Stomach (tissue), 8 donors: ENCODE measurements at regions not wholly inside any gene's neighbourhood (a gene's known extent, or its start where the extent isn't known, plus 50 kb on each side); places are given as distances from the start of the nearest gene placed in this dataset.

ENCODE experiments used
- DNase-seq, 2 donors: peaks; one replicate each; pipeline versions ENCODE4 v3.0.0 to v3.0.0-alpha.2; 2013 to 2019
- H3K27ac ChIP-seq, 5 donors: fragments of 200-600 bp in 4 of 5; sonication (generic) in 4 of 5; one replicate each; pipeline ENCODE4 v1.5.1; 2013 to 2019; ENCODE audit warnings: mild to moderate bottlenecking in 1 of 5, moderate library complexity in 1 of 5
- H3K27me3 ChIP-seq, 3 donors: fragments of 200-600 bp; sonication (generic); one replicate each; pipeline ENCODE4 v1.5.1; 2017 to 2019; ENCODE audit warnings: mixed run types in 1 of 3
- H3K36me3 ChIP-seq, 4 donors: fragments of 200-600 bp; sonication (generic); 1 replicate in 3 of 4; 2 replicates in 1 of 4; pipeline ENCODE4 v1.5.1; 2016 to 2019
- H3K4me1 ChIP-seq, 4 donors: fragments of 200-600 bp; sonication (generic); one replicate each; pipeline ENCODE4 v1.5.1; 2016 to 2019
- H3K4me3 ChIP-seq, 4 donors: fragments of 200-600 bp; sonication (generic) in 3 of 4; one replicate each; pipeline ENCODE4 v1.5.1; 2016 to 2019; ENCODE audit warnings: mild to moderate bottlenecking in 1 of 4
- H3K9me3 ChIP-seq, 4 donors: fragments of 200-600 bp; sonication (generic); one replicate each; pipeline ENCODE4 v1.5.1; 2016 to 2019
- CTCF ChIP-seq, 7 experiments: fragments of 450-650 bp in 4 of 7; fragments of 200-600 bp in 3 of 7; sonication (generic) in 3 of 7; IDR thresholded peaks; one replicate each; pipeline ENCODE4 v1.5.1; 2016 to 2019; ENCODE audit warnings: antibody characterized with exemption in 7 of 7, control low read depth in 2 of 7, mild to moderate bottlenecking in 1 of 7
- EP300 ChIP-seq: sonication (generic); formaldehyde crosslinking; IDR thresholded peaks from one replicate; pipeline ENCODE4 v1.6.1; 2017; ENCODE audit warnings: antibody characterized with exemption
- POLR2A ChIP-seq, 4 donors: fragments of 450-650 bp; IDR thresholded peaks; one replicate each; pipeline ENCODE4 v1.6.1; 2016; ENCODE audit warnings: antibody characterized with exemption in 4 of 4, control low read depth in 2 of 4, mild to moderate bottlenecking in 1 of 4, moderate library complexity in 1 of 4
- POLR2AphosphoS5 ChIP-seq, 3 donors: sonication (generic); formaldehyde crosslinking; IDR thresholded peaks; one replicate each; pipeline ENCODE4 v1.6.1; 2016; ENCODE audit warnings: antibody characterized with exemption in 3 of 3
- WGBS, 5 donors: extraction: QIAGEN DNeasy Blood & Tissue Kit in 3 of 5; methylation state at CpG; one replicate each; pipeline versions ENCODE4 v1.1.5 to v1.1.7; 2013 to 2018; 5-methylcytosine and 5-hydroxymethylcytosine counted together
- intact Hi-C: fragments of 100-400 bp; cut with DNase I; formaldehyde crosslinking; loops from one replicate; pipeline ENCODE4 v1.15.1; 2023; ENCODE audit warnings: low total_unique reads
- donor health status: healthy with polysubstance abuse.
- donor health status: Bipolar disorder and iron deficiency.
- donor health status: healthy.

- TF ChIP-seq POLR2AphosphoS5 (IDR thresholded peaks at IDR 0.05) = no peak
- no peak for TF ChIP-seq CTCF (IDR thresholded peaks at IDR 0.05)
- TF ChIP-seq POLR2A (IDR thresholded peaks at IDR 0.05) = no peak
- intact Hi-C loops = no loop called here
- Histone ChIP-seq H3K4me1 (peaks cover 2 to 31% (median 12%) of the 10 kb centered on the region in 4 donors), H3K9me3 (no peaks in the 10 kb centered on the region), H3K27ac (no peak overlapping the region), H3K27me3 (no peaks in the 10 kb centered on the region), H3K36me3 (no peaks in the 10 kb centered on the region), H3K4me3 (no peak overlapping the region)
- DNase-seq = no peak
- 54 to 70% (median 60%) methylated on average over 6 of the region's 6 CpGs for WGBS, 5 donors
These were observed 77.9 kb downstream of the TENT5C start for GRCh38 chr1:117683571-117684285.

GRCh38 chr1:117685936-117686806 is 80.3 kb downstream of the TENT5C start:
- intact Hi-C loops = no loop called here
- no peak for TF ChIP-seq CTCF (IDR thresholded peaks at IDR 0.05)
- no peak for TF ChIP-seq EP300
- TF ChIP-seq POLR2A (IDR thresholded peaks at IDR 0.05) = no peak
- TF ChIP-seq POLR2AphosphoS5 (IDR thresholded peaks at IDR 0.05) = no peak
- Histone ChIP-seq H3K4me1 (peaks cover 0 to 21% (median 11%) of the 10 kb centered on the region in 4 donors), H3K27ac (peak overlapping the region in 1 of 5 donors; percentile 2), H3K36me3 (no peaks in the 10 kb centered on the region), H3K27me3 (no peaks in the 10 kb centered on the region), H3K9me3 (no peaks in the 10 kb centered on the region), H3K4me3 (no peak overlapping the region)
- 56 to 75% (median 70%) methylated on average over 5 to 6 of the region's 6 CpGs for WGBS, 5 donors
- DNase-seq = no peak

GRCh38 chr1:117686907-117687306 is 81.1 kb downstream of the TENT5C start:
- peak overlapping the region in 1 of 5 donors; percentile 2 for H3K27ac ChIP-seq
- intact Hi-C loops = no loop called here
- H3K27me3 ChIP-seq = no peaks in the 10 kb centered on the region
- H3K9me3 ChIP-seq = no peaks in the 10 kb centered on the region
- no peak overlapping the region for H3K4me3 ChIP-seq
- no peak for DNase-seq
- H3K36me3 ChIP-seq = no peaks in the 10 kb centered on the region
- peaks cover 0 to 21% (median 11%) of the 10 kb centered on the region in 4 donors for H3K4me1 ChIP-seq
- WGBS, 5 donors = 68 to 76% (median 76%) methylated on average over 2 of the region's 2 CpGs
- TF ChIP-seq POLR2A (IDR thresholded peaks at IDR 0.05) = no peak
- no peak for TF ChIP-seq POLR2AphosphoS5 (IDR thresholded peaks at IDR 0.05)
- TF ChIP-seq EP300 = no peak
- TF ChIP-seq CTCF (IDR thresholded peaks at IDR 0.05) = no peak

GRCh38 chr1:117689997-117690625 is 84.3 kb downstream of the TENT5C start:
- WGBS, 5 donors = 18 to 27% (median 23%) methylated on average over 4 of the region's 4 CpGs
- Histone ChIP-seq H3K4me1 (peaks cover 0 to 17% (median 10%) of the 10 kb centered on the region in 4 donors), H3K27ac (no peak overlapping the region), H3K36me3 (no peaks in the 10 kb centered on the region), H3K27me3 (no peaks in the 10 kb centered on the region), H3K4me3 (no peak overlapping the region), H3K9me3 (no peaks in the 10 kb centered on the region)
- TF ChIP-seq POLR2A (IDR thresholded peaks at IDR 0.05) (no peak), POLR2AphosphoS5 (IDR thresholded peaks at IDR 0.05) (no peak), CTCF (IDR thresholded peaks at IDR 0.05) (no peak), EP300 (no peak)
- DNase-seq = no peak
- intact Hi-C loops = no loop called here
